GM12873 (cell line): ENCODE measurements at regions not wholly inside any gene's neighbourhood (a gene's known extent, or its start where the extent isn't known, plus 50 kb on each side); places are given as distances from the start of the nearest gene placed in this dataset.

Experiments used
- TF ChIP-seq, protein P1 (sequence below): IDR thresholded peaks from 2 replicates; pipeline ENCODE4 v1.5.1; 2012; ENCODE audit warnings: low read depth, mild to moderate bottlenecking, moderate library complexity, low read length, control low read depth; ENCODE audit not compliant: insufficient read depth; ENCODE audit errors: missing control alignments

GRCh38 chr16:26561303-26561702, 505.4 kb upstream of the C16orf82 start:
- TF ChIP-seq, protein P1, sequence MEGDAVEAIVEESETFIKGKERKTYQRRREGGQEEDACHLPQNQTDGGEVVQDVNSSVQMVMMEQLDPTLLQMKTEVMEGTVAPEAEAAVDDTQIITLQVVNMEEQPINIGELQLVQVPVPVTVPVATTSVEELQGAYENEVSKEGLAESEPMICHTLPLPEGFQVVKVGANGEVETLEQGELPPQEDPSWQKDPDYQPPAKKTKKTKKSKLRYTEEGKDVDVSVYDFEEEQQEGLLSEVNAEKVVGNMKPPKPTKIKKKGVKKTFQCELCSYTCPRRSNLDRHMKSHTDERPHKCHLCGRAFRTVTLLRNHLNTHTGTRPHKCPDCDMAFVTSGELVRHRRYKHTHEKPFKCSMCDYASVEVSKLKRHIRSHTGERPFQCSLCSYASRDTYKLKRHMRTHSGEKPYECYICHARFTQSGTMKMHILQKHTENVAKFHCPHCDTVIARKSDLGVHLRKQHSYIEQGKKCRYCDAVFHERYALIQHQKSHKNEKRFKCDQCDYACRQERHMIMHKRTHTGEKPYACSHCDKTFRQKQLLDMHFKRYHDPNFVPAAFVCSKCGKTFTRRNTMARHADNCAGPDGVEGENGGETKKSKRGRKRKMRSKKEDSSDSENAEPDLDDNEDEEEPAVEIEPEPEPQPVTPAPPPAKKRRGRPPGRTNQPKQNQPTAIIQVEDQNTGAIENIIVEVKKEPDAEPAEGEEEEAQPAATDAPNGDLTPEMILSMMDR = no peak

GRCh38 chr16:26563018-26563417, 503.7 kb upstream of the C16orf82 start:
- TF ChIP-seq, protein P1 = no peak

GRCh38 chr16:26567356-26567755, 499.4 kb upstream of the C16orf82 start:
- TF ChIP-seq, protein P1 = no peak

DNA sequence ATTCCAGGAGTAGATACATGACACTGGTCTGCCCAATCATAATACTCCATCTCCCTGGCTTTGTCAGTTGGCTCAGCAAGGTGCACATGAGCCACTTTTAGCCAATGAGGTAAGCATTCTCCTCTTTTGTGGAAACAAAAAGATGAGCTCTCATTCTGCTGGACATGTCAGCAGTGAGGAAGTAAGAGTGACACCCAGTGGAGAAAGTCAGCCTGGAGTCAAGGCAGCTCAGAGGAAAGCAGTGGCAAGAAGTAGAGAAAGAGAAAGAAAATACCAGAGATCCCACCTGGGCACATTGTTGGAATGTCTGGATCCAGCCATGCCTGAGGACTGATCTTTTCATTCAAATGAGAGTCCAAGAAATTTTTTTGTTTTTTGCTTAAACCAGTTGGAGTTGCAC, 496.9 kb upstream of the C16orf82 start:
- TF ChIP-seq, protein P1 = peak; percentile 54

DNA sequence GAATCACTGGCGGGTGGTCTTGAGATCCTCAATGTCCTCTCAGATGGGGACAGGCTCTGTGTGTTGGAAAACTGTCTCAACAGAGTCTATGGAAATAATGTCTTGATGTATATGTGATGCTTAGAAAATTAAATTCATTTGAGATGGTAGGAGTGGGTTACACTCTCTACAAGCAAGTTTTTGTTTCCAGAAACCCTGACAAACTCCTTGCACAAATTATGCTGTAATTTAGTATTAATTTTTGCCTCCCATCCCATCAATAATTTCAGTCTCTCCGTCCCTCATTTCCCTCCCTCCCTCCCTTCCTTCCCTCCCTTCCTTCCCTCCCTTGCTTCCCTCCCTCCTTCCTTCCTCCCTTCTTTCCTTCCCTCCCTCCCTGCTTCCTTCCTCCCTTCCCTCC, 488.0 kb upstream of the C16orf82 start:
- TF ChIP-seq, protein P1 = no peak

DNA sequence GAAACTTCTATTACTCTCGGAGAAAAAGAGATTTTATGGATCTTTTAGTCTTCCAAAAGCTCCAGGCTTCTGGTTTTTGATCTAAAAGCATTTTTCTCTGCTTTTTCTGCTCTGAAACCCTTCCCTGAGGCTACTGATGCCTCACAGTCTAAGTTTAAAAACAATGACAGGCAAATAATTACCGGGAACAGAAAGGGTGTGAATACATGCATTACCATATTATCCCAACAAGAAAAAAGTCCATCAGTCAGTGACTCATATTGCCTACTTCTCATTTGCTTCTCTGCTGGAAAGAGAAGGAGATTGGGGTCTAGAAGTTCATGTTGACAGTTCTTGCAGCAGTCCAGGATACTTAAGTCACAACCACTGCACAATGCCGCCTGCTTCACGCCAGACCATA, 482.9 kb upstream of the C16orf82 start:
- TF ChIP-seq, protein P1 = no peak

GRCh38 chr16:26593700-26594099, 473.0 kb upstream of the C16orf82 start:
- TF ChIP-seq, protein P1 = no peak
